ENCODE measurements at regions not wholly inside any gene's neighbourhood (a gene's known extent, or its start where the extent isn't known, plus 50 kb on each side); places are given as distances from the start of the nearest gene placed in this dataset.

- no peak overlapping the region for H3K4me3 Mint-ChIP-seq (ENCODE audit: unreplicated experiment)
- DNase-seq = no peak
- H3K27me3 Mint-ChIP-seq (ENCODE audit: unreplicated experiment) = peaks cover 5% of the 10 kb centered on the region
- no peaks in the 10 kb centered on the region for H3K36me3 Mint-ChIP-seq (ENCODE audit: unreplicated experiment)
- no peak for TF ChIP-seq CTCF (IDR thresholded peaks at IDR 0.05; ENCODE audit: partially characterized antibody, unreplicated experiment)
- H3K27ac Mint-ChIP-seq (ENCODE audit: unreplicated experiment) = no peak overlapping the region
- H3K9me3 Mint-ChIP-seq (ENCODE audit: unreplicated experiment) = no peaks in the 10 kb centered on the region
- peaks cover 1% of the 10 kb centered on the region for H3K4me1 Mint-ChIP-seq (ENCODE audit: low read depth, unreplicated experiment)
Observed at GRCh38 chr18:27419646-27420045, 234.5 kb upstream of the CHST9 start.

- no peak overlapping the region for H3K27ac Mint-ChIP-seq (ENCODE audit: unreplicated experiment)
- no peak for TF ChIP-seq CTCF (IDR thresholded peaks at IDR 0.05; ENCODE audit: partially characterized antibody, unreplicated experiment)
- H3K4me1 Mint-ChIP-seq (ENCODE audit: low read depth, unreplicated experiment) = peaks cover 8% of the 10 kb centered on the region
- DNase-seq = no peak
- peaks cover 2% of the 10 kb centered on the region for H3K27me3 Mint-ChIP-seq (ENCODE audit: unreplicated experiment)
- H3K9me3 Mint-ChIP-seq (ENCODE audit: unreplicated experiment) = no peaks in the 10 kb centered on the region
- no peak overlapping the region for H3K4me3 Mint-ChIP-seq (ENCODE audit: unreplicated experiment)
- H3K36me3 Mint-ChIP-seq (ENCODE audit: unreplicated experiment) = no peaks in the 10 kb centered on the region
Observed at GRCh38 chr18:27415495-27415894, 230.4 kb upstream of the CHST9 start.

- H3K9me3 Mint-ChIP-seq (ENCODE audit: unreplicated experiment) = no peaks in the 10 kb centered on the region
- H3K4me3 Mint-ChIP-seq (ENCODE audit: unreplicated experiment) = no peak overlapping the region
- DNase-seq = no peak
- H3K27me3 Mint-ChIP-seq (ENCODE audit: unreplicated experiment) = peaks cover 2% of the 10 kb centered on the region
- H3K4me1 Mint-ChIP-seq (ENCODE audit: low read depth, unreplicated experiment) = peaks cover 8% of the 10 kb centered on the region
- H3K27ac Mint-ChIP-seq (ENCODE audit: unreplicated experiment) = no peak overlapping the region
- no peak for TF ChIP-seq CTCF (IDR thresholded peaks at IDR 0.05; ENCODE audit: partially characterized antibody, unreplicated experiment)
- H3K36me3 Mint-ChIP-seq (ENCODE audit: unreplicated experiment) = no peaks in the 10 kb centered on the region
Observed at GRCh38 chr18:27414682-27415081, 229.6 kb upstream of the CHST9 start.

- H3K4me3 Mint-ChIP-seq (ENCODE audit: unreplicated experiment) = no peak overlapping the region
- H3K4me1 Mint-ChIP-seq (ENCODE audit: low read depth, unreplicated experiment) = peaks cover 8% of the 10 kb centered on the region
- DNase-seq = no peak
- no peaks in the 10 kb centered on the region for H3K36me3 Mint-ChIP-seq (ENCODE audit: unreplicated experiment)
- no peaks in the 10 kb centered on the region for H3K9me3 Mint-ChIP-seq (ENCODE audit: unreplicated experiment)
- TF ChIP-seq CTCF (IDR thresholded peaks at IDR 0.05; ENCODE audit: partially characterized antibody, unreplicated experiment) = no peak
- no peak overlapping the region for H3K27ac Mint-ChIP-seq (ENCODE audit: unreplicated experiment)
- H3K27me3 Mint-ChIP-seq (ENCODE audit: unreplicated experiment) = peaks cover under 1% of the 10 kb centered on the region
Observed at GRCh38 chr18:27413495-27414401, 228.6 kb upstream of the CHST9 start.

GRCh38 chr18:27412556-27412955, 227.4 kb upstream of the CHST9 start:
- H3K9me3 Mint-ChIP-seq (ENCODE audit: unreplicated experiment) = no peaks in the 10 kb centered on the region
- H3K27ac Mint-ChIP-seq (ENCODE audit: unreplicated experiment) = no peak overlapping the region
- no peak overlapping the region for H3K4me3 Mint-ChIP-seq (ENCODE audit: unreplicated experiment)
- H3K36me3 Mint-ChIP-seq (ENCODE audit: unreplicated experiment) = no peaks in the 10 kb centered on the region
- TF ChIP-seq CTCF (IDR thresholded peaks at IDR 0.05; ENCODE audit: partially characterized antibody, unreplicated experiment) = no peak
- peaks cover 8% of the 10 kb centered on the region for H3K4me1 Mint-ChIP-seq (ENCODE audit: low read depth, unreplicated experiment)
- DNase-seq = no peak
- H3K27me3 Mint-ChIP-seq (ENCODE audit: unreplicated experiment) = no peaks in the 10 kb centered on the region

Data from glutamatergic neuron (in vitro differentiated cells).